HG02610 (cell line): ENCODE measurements at regions not wholly inside any gene's neighbourhood (a gene's known extent, or its start where the extent isn't known, plus 50 kb on each side); places are given as distances from the start of the nearest gene placed in this dataset.
"Not testable (repeated sequence)": the region's sequence is repeated elsewhere in the genome, so short reads cannot be mapped to it uniquely, and the experiment has no call there.

Experiments used
- ATAC-seq: cut with Tn5 transposase; IDR thresholded peaks from one replicate; pipeline ENCODE4 v1.9.1; 2021; ENCODE audit warnings: mild to moderate bottlenecking, moderate library complexity; ENCODE audit not compliant: unreplicated experiment

DNA sequence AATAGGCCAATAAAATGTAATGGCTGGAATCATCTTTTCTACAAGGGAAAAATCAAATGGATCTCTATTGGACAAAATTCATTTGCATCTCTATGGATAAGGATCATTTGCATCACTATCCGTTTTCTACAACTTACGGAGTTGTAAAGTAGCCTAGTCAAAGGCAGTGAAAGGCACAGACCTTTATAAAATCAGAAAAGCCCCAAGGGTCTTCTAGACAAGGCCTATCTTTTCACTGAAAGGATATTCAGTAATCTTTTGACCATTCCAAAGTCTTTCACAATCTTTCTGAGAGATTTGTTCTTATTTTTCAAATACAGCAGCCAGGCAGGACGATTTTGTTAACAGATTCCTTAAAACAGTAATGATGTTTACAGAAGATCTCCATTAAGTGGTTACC lies 119.5 kb upstream of the JADE1 start:
- ATAC-seq, result no peak

GRCh38 chr4:128688846-128689437 lies 120.6 kb upstream of the JADE1 start:
- no peak for ATAC-seq

- ATAC-seq, result no peak
Measured at GRCh38 chr4:128688033-128688721, 121.3 kb upstream of the JADE1 start.

- ATAC-seq, result no peak
Measured at GRCh38 chr4:128686810-128687209, 122.7 kb upstream of the JADE1 start.

DNA sequence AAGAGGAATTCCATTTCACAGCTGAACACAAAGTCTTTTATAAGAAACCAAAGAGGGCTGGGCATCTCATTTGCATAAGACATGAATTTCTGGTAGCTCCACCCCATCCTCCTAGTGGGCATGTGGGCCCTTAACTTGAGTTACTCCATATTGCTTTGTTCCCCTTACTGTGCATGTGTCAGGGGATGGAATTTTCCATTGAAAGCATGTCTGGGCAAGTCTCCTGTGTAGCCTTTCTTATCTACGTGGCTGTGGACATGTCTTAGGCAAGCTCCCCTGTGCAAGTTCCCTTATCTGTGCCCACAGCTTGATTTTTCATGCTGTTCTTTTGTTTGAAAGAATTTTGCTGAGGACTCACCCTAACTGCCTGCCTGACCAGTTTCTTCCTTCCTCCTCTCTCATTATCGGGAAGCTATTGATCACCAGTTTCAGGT lies 123.5 kb upstream of the JADE1 start:
- no peak for ATAC-seq

- ATAC-seq, result no peak
Measured at GRCh38 chr4:128684016-128684415, 125.5 kb upstream of the JADE1 start.

GRCh38 chr4:128682942-128683666 lies 126.4 kb upstream of the JADE1 start:
- no peak for ATAC-seq

GRCh38 chr4:128676095-128676494 lies 133.4 kb upstream of the JADE1 start:
- ATAC-seq, result no peak

DNA sequence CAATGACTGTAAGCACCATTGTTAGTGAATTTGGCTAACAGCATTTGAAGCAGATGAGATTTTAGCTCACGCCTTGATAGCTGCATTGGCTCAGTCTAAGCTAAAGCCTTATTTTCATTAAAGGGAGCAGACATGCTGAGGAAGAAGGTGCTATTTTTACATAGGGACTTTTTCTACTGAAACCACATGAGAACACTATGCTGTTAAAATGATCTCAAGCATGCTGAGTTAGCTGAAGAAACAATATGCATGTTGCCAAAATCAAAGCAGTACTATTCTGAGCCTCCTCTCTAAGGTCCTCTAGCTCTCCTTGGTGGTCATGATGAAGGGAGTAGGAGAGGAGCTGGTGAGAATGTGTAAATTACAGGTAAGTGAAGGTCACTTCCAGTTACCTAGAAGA lies 134.4 kb upstream of the JADE1 start:
- ATAC-seq, result peak; percentile 98

- ATAC-seq, result not testable (repeated sequence)
Measured at GRCh38 chr4:128673159-128673558, 136.3 kb upstream of the JADE1 start.

- not testable (repeated sequence) for ATAC-seq
Measured at GRCh38 chr4:128672596-128672995, 136.9 kb upstream of the JADE1 start.

- ATAC-seq, result no peak
Measured at GRCh38 chr4:128670513-128670912, 139.0 kb upstream of the JADE1 start.

GRCh38 chr4:128668566-128668965 lies 140.9 kb upstream of the JADE1 start:
- ATAC-seq, result no peak

DNA sequence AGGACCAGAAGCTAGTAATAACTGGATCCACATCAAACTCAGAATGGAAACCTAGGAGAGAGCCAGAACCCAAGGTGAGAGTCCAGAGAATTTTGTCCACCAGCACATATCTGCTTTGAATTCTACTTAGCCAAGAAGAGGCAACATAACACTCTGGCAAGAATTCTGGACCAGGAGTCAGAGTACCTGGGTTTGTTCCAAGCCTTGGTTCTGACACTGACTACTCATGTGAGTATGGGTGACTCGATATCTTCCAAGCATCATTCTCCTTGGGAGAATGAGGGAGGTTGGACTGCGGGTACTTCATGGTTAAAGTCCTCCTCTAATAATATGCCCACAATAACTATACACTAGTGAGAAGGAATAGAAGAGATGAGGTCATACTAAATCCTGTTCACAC lies 144.0 kb upstream of the JADE1 start:
- no peak for ATAC-seq

DNA sequence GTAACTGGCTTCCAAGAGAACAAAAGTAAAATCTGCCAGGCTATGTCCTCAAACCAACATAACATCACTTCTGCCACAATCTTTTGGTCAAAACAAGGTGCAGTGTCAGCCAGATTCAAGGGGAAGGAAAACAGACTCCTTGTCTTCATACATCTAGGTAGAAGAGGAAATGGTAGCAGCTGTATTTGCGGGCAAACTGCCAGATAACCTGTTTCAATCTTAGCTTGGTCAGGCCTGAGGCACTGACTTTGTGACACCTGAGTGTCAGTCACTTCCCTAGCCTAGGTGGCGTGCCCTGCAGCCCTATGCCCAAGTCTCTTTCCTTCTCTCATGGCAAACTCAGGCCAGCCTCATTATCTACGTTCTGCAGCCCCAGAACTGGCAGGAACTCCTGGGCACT lies 146.2 kb upstream of the JADE1 start:
- peak; percentile 83 for ATAC-seq

- no peak for ATAC-seq
Measured at GRCh38 chr4:128661479-128661878, 148.0 kb upstream of the JADE1 start.

DNA sequence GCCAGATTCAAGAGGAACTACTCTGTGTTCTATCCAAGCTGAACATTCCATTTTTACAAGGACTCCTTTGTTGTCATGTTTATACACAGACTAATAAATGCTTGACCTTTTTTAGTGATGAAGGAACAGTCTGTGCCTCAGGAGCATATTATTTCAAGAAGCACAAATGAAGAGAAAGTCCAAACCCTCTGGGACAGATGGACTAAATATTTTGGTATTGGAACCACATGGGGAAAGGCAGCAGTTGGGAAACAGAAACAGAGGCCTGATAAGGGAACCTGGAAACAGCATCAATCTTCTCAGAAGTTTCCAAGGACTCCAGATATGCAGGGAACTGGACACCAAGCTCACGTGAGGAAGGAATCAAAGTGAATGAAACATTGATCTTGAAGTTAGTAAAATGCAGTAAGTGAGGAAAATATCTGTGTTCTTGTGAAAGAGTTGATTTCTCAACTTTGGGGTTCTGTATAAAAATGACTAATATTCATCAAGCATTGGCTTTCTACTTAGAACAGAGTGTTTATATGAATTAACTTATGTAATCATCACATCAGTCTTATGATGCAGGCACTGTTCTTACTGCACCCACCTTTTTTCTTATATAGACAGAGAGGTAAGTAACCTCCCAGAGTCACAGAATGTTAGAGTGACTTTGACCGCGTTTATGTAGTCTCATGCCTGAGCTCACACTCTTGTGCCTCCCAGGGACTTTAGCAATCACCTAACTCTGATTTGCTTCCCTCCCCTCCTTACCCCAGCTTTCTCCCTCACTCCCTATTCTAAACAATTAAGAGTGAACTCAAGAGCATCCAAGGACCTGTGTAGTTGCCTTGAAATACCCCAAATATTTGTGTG lies 148.9 kb upstream of the JADE1 start:
- no peak for ATAC-seq

DNA sequence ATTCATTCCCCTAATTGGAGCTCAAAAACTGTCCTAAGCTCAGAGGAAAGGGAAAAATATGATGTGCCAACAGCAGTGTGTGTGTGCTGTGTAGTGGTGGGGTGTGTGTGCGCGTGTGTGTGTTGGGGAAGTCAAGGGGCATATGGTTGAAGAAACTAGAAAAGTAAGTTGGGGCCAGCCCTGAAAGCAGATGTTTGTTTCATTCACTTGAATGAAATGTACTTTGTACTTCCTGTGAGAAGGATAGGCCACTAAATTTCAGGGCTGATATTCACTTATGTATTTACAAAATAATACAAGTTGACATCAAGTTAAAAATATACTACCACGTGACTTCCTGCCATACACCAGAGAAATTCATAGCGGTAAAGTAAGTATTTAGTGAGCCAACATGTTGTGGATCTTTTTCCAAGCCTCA lies 151.3 kb upstream of the JADE1 start:
- no peak for ATAC-seq

DNA sequence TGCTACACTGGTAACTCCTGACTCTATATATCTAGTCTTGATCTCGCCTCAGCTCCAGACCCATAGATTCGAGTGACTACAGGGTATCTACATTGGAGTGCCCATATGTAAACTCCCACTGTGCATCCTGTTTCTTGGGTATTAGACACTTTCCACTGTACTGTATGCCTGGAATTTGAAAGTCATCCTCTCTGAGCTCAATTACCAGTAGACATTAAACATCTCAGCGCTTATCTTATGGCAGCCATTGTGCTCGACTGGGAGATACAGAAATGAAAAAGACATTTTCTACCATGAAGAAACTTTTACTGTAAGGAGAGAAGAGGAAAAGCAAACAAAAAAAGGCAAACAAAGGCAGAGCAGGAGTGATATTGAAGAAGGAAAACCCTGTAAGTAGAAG lies 151.9 kb upstream of the JADE1 start:
- ATAC-seq, result no peak

- ATAC-seq, result no peak
Measured at GRCh38 chr4:128654465-128654864, 155.0 kb upstream of the JADE1 start.
